ENCODE measurements at regions not wholly inside any gene's neighbourhood (a gene's known extent, or its start where the extent isn't known, plus 50 kb on each side); places are given as distances from the start of the nearest gene placed in this dataset.

GRCh38 chr2:128995086-128995485 lies 676.4 kb upstream of the HS6ST1 start:
- no peak for TF ChIP-seq CTCF (IDR thresholded peaks at IDR 0.05; ENCODE audit: insufficient read depth, low read length)
- TF ChIP-seq GABPA (IDR thresholded peaks at IDR 0.05; ENCODE audit: low read depth) = no peak
- no peak for TF ChIP-seq POLR2AphosphoS5 (IDR thresholded peaks at IDR 0.05; ENCODE audit: low read depth)
- no peak for TF ChIP-seq REST (IDR thresholded peaks at IDR 0.05; ENCODE audit: insufficient replicate concordance, low read depth)
- no peak for TF ChIP-seq SPI1 (IDR thresholded peaks at IDR 0.05; ENCODE audit: borderline replicate concordance, low read depth)

Data from HL-60 (cell line).